MM.1S (cell line): ENCODE measurements at regions not wholly inside any gene's neighbourhood (a gene's known extent, or its start where the extent isn't known, plus 50 kb on each side); places are given as distances from the start of the nearest gene placed in this dataset.
A peak's percentile ranks its signal among the peaks of the same experiment; 100 is the strongest.

Source experiments
- DNase-seq: peaks from one replicate; pipeline ENCODE4 v3.0.0-alpha.2; 2015
- H2AFZ ChIP-seq: fragments of 300-600 bp; sonication (generic); 2 replicates; pipeline ENCODE4 v1.6.0; 2016; ENCODE audit warnings: antibody characterized with exemption, low read length
- H3F3A ChIP-seq: fragments of 300-600 bp; sonication (generic); 2 replicates; pipeline ENCODE4 v1.6.1; 2016; ENCODE audit warnings: mild to moderate bottlenecking, antibody characterized with exemption, low read length, moderate library complexity, mixed read lengths; ENCODE audit not compliant: insufficient read depth
- H3K27ac ChIP-seq: fragments of 300-600 bp; sonication (generic); 2 replicates; pipeline ENCODE4 v1.5.1; 2016; ENCODE audit warnings: mild to moderate bottlenecking, low read length
- H3K27me3 ChIP-seq: fragments of 300-600 bp; sonication (generic); replicated peaks from 2 replicates; pipeline ENCODE4 v1.6.0; 2016; ENCODE audit warnings: low read length; ENCODE audit not compliant: insufficient read depth
- H3K36me3 ChIP-seq: fragments of 300-600 bp; sonication (generic); replicated peaks from 2 replicates; pipeline ENCODE4 v1.6.1; 2016; ENCODE audit warnings: mild to moderate bottlenecking, low read length, mixed read lengths; ENCODE audit not compliant: insufficient read depth
- H3K4me1 ChIP-seq: fragments of 300-600 bp; sonication (generic); 2 replicates; pipeline ENCODE4 v1.6.1; 2016; ENCODE audit warnings: low read length, mixed read lengths
- H3K4me2 ChIP-seq: fragments of 300-600 bp; sonication (generic); 2 replicates; pipeline ENCODE4 v1.6.0; 2016; ENCODE audit warnings: low read depth, low read length
- H3K4me3 ChIP-seq: fragments of 300-600 bp; sonication (generic); 2 replicates; pipeline ENCODE4 v1.5.1; 2016; ENCODE audit warnings: low read length, mixed read lengths
- H3K79me2 ChIP-seq: fragments of 300-600 bp; sonication (generic); 2 replicates; pipeline ENCODE4 v1.6.1; 2016; ENCODE audit warnings: mixed run types, low read length, mixed read lengths
- H3K9ac ChIP-seq: fragments of 300-600 bp; sonication (generic); 2 replicates; pipeline ENCODE4 v1.6.1; 2016; ENCODE audit warnings: low read length, mixed read lengths
- H3K9me2 ChIP-seq: fragments of 300-600 bp; sonication (generic); replicated peaks from 2 replicates; pipeline ENCODE4 v1.6.1; 2016; ENCODE audit warnings: mild to moderate bottlenecking, low read length, mixed read lengths; ENCODE audit not compliant: insufficient read depth
- H3K9me3 ChIP-seq: fragments of 300-600 bp; sonication (generic); replicated peaks from 2 replicates; pipeline ENCODE4 v1.6.1; 2016; ENCODE audit warnings: mild to moderate bottlenecking, low read length, mixed read lengths; ENCODE audit not compliant: insufficient read depth
- H4K20me1 ChIP-seq: fragments of 300-600 bp; sonication (generic); 2 replicates; pipeline ENCODE4 v1.6.1; 2016; ENCODE audit warnings: mild to moderate bottlenecking, low read length, moderate library complexity, mixed read lengths; ENCODE audit not compliant: insufficient read depth
- CTCF ChIP-seq: fragments of 300-600 bp; sonication (generic); IDR thresholded peaks from 2 replicates; pipeline ENCODE4 v1.5.1; 2016; ENCODE audit warnings: antibody characterized with exemption, low read length, mixed read lengths
- EZH2 ChIP-seq: fragments of 300-600 bp; sonication (generic); optimal IDR thresholded peaks from 2 replicates; pipeline ENCODE3; 2017; ENCODE audit warnings: low read depth, mild to moderate bottlenecking, antibody characterized with exemption, low read length, mixed read lengths
- EZH2phosphoT487 ChIP-seq: fragments of 300-600 bp; sonication (generic); IDR thresholded peaks from 2 replicates; pipeline ENCODE4 v1.6.1; 2018; ENCODE audit warnings: antibody characterized with exemption, low read length

GRCh38 chr2:179354296-179354695, 89.7 kb upstream of the SESTD1 start:
- Histone ChIP-seq H3K9me3 (no peaks in the 10 kb centered on the region), H4K20me1 (no peaks in the 10 kb centered on the region), H3K9ac (no peak overlapping the region), H3K27me3 (no peaks in the 10 kb centered on the region), H3K4me3 (no peak overlapping the region), H3K79me2 (no peaks in the 10 kb centered on the region), H3K27ac (no peak overlapping the region), H2AFZ (no peak overlapping the region), H3K4me1 (peaks cover 12% of the 10 kb centered on the region), H3K4me2 (no peak overlapping the region), H3K9me2 (no peaks in the 10 kb centered on the region), H3F3A (no peaks in the 10 kb centered on the region), H3K36me3 (no peaks in the 10 kb centered on the region)
- no peak for TF ChIP-seq EZH2
- DNase-seq, result no peak

- H3K9me3 ChIP-seq, result no peaks in the 10 kb centered on the region
- no peak for DNase-seq
- no peaks in the 10 kb centered on the region for H3K79me2 ChIP-seq
- no peak overlapping the region for H3K27ac ChIP-seq
- no peaks in the 10 kb centered on the region for H3K36me3 ChIP-seq
- no peak overlapping the region for H3K4me2 ChIP-seq
- TF ChIP-seq EZH2phosphoT487, result no peak
- no peak for TF ChIP-seq EZH2
- TF ChIP-seq CTCF, result no peak
- no peak overlapping the region for H3K4me3 ChIP-seq
- peaks cover 17% of the 10 kb centered on the region for H3K4me1 ChIP-seq
- no peak overlapping the region for H2AFZ ChIP-seq
- H3K9ac ChIP-seq, result no peak overlapping the region
- H3K27me3 ChIP-seq, result no peaks in the 10 kb centered on the region
- H4K20me1 ChIP-seq, result no peaks in the 10 kb centered on the region
- no peaks in the 10 kb centered on the region for H3K9me2 ChIP-seq
- no peaks in the 10 kb centered on the region for H3F3A ChIP-seq
Measured at GRCh38 chr2:179352181-179352580, 87.5 kb upstream of the SESTD1 start.

- no peaks in the 10 kb centered on the region for H4K20me1 ChIP-seq
- H3K9ac ChIP-seq, result no peak overlapping the region
- no peak overlapping the region for H3K27ac ChIP-seq
- H2AFZ ChIP-seq, result no peak overlapping the region
- no peak overlapping the region for H3K4me3 ChIP-seq
- H3K79me2 ChIP-seq, result no peaks in the 10 kb centered on the region
- no peaks in the 10 kb centered on the region for H3F3A ChIP-seq
- H3K4me1 ChIP-seq, result peaks cover 17% of the 10 kb centered on the region
- DNase-seq, result no peak
- H3K9me3 ChIP-seq, result no peaks in the 10 kb centered on the region
- no peaks in the 10 kb centered on the region for H3K27me3 ChIP-seq
- TF ChIP-seq EZH2phosphoT487 (no peak), CTCF (no peak), EZH2 (no peak)
- H3K4me2 ChIP-seq, result no peak overlapping the region
- no peaks in the 10 kb centered on the region for H3K9me2 ChIP-seq
- H3K36me3 ChIP-seq, result no peaks in the 10 kb centered on the region
Measured at GRCh38 chr2:179351057-179351456, 86.4 kb upstream of the SESTD1 start.

- Histone ChIP-seq H3K4me3 (no peak overlapping the region), H3K9ac (no peak overlapping the region), H3K9me2 (no peaks in the 10 kb centered on the region), H2AFZ (no peak overlapping the region), H3K4me1 (peaks cover 17% of the 10 kb centered on the region), H3F3A (no peaks in the 10 kb centered on the region), H4K20me1 (no peaks in the 10 kb centered on the region), H3K4me2 (peak overlapping the region; percentile 35; the same call in 1 of the 2 replicates), H3K79me2 (no peaks in the 10 kb centered on the region), H3K27ac (no peak overlapping the region), H3K9me3 (no peaks in the 10 kb centered on the region), H3K36me3 (no peaks in the 10 kb centered on the region), H3K27me3 (no peaks in the 10 kb centered on the region)
- no peak for DNase-seq
- TF ChIP-seq EZH2phosphoT487 (no peak), EZH2 (no peak), CTCF (no peak)
Measured at GRCh38 chr2:179349670-179350303, 85.2 kb upstream of the SESTD1 start.
